ENCODE measurements at regions not wholly inside any gene's neighbourhood (a gene's known extent, or its start where the extent isn't known, plus 50 kb on each side); places are given as distances from the start of the nearest gene placed in this dataset.

- no peak for DNase-seq (ENCODE audit: low spot score)
These were observed 126.0 kb upstream of the BOD1 start for GRCh38 chr5:173742432-173742816.

DNA sequence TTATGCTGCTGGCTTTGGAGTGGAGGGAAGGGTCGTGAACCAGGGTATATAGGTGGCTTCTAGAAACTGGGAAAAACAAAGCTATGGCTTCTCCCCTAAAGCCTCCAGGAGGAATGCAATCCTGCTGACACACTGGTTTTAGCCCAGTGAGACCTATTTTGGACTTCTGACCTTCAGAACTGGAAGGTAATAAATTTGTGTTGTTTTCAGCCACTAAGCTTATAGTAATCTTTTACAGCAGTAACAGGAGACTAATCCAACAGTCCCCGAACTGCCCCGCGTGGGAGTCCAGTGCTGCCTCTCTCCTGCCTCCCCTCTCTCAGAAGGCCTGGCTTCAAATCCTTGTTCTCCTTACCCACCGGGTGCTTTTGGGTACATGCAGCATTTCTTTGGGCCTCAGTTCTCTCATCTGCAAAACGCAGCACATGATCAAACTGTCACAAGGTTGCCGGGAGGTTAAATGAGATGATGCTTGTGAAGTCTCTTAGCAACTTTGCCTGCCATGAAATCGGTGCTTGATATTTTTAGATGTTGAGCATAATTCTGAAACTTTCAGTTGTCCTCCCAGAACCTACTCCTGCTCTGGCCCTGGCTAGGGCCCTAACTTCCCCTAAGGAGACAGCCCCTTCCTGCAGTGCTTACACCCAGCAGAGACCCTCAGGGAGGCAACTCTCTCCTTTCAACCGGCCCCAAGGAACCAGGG, 127.3 kb upstream of the BOD1 start:
- no peak for DNase-seq (ENCODE audit: low spot score)

- DNase-seq (ENCODE audit: low spot score): no peak
These were observed 128.1 kb upstream of the BOD1 start for GRCh38 chr5:173744551-173744950.

DNA sequence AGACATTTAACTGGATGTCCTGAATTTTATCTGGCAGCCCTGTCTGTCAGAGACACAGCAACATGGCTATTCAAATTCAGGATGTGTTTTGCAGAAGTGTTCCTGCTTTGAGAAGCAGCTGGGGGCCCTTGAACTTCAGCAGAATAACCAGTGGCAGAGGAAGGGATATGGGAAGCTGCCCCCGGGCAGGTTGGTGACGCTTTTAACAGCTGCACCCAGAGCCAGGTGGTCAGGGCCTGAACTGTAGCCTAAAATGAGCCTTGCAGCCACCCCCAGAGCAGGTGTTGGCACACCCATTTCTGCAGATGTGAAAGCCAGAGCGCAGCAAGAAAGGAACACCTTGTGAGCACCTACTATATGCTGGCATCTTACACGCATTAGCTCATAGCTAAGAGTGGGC, 128.7 kb upstream of the BOD1 start:
- DNase-seq (ENCODE audit: low spot score): no peak

DNA sequence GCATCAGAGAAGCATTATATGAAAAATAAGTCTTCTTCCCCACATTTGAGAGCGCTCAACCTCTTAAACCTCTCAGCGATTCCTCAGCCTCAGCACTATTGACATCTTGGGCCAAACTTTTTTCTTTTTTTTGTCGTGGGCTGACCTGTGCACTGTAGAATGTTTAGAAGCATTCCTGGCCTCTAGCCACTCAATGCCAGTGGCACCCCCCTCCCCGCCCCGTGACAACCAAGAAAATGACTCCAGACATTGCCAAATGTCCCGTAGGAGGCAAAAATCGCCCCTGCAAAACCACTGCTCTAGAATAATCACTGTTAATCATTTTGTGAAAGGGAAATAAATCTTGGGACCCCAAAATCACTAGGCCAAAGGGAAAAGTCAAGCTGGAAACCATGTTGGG, 129.1 kb upstream of the BOD1 start:
- no peak for DNase-seq (ENCODE audit: low spot score)

DNA sequence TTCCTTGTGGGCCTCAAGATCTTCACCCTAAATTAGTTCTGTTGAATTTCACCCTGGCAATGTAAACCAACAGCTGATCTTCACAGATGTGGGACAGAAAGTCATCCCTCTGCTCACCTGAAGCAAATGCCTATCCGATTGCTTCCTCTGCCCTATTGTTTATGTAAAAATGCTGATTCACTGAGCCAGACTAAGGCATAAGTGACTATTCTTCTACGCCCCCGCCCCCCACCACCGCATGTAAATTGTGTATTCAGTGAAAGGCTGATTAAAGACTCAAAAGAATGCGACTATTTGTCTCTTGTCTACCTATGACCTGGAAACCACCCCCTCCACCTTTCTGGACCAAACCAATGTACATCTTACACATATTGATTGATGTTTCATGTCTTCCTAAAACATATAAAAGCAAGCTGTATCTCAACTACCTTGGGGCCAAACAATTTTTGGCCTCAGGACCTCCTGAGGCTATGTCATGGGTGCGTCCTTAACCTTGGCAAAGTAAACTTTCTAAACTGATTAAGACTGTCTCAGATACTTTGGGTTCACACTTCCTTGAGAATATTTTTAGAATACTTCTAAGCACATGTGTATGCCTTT, 129.7 kb upstream of the BOD1 start:
- no peak for DNase-seq (ENCODE audit: low spot score)

GRCh38 chr5:173747876-173748275, 131.4 kb upstream of the BOD1 start:
- DNase-seq (ENCODE audit: low spot score): no peak

DNA sequence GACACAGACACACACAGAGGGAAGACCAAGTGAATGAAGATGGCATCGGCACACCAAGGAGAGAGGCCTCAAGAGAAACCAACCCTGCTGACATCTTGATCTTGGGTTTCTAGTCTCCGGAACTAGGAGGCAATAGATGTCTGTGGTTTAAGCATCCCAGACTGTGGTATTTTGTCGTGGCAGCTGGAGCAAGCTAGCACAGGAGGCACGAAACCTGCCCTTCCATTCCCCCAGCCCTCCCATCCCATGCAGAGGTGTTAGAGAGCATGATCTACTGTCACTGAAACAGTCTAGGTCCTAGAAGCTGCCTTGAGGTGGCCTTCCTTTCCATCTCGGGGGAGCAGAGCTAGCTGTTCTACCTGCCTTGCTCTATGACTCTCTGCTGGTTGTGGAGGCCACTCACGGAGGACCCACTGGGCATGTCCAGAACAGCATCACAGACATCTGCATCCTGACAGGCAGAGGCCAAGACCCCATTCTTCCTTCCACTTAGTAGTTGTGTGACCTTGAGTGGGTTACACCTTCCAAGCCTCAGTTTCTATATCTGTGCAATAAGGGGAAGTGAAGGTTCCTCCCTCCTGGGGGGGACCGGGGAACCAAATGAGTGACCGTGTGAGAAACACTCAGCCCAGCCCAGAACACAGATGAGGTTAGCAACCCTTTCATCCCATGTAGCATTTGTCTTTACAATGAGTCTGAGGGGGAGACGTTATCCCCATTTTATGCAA, 134.3 kb upstream of the BOD1 start:
- DNase-seq (ENCODE audit: low spot score): no peak

DNA sequence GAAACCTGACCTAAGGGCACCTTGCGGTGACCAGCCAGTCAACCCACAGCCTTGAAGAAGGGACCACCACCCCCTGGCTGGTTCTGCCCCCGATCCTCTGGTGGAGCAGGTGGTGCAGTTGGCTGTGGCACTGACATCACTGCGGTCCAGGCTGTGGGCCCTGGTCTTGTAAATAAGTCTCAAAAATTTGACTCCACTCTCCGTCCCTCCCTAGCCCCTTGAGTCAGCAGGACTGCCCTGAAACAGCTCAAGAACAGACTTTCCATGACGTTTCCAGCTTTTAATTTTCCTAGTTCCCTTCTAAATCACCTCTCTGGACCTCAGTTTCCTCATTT, 134.8 kb upstream of the BOD1 start:
- no peak for DNase-seq (ENCODE audit: low spot score)

- no peak for DNase-seq (ENCODE audit: low spot score)
These were observed 135.5 kb upstream of the CPEB4 start for GRCh38 chr5:173752653-173753052.

GRCh38 chr5:173753307-173754168, 134.6 kb upstream of the CPEB4 start:
- no peak for DNase-seq (ENCODE audit: low spot score)

GRCh38 chr5:173755319-173755718, 132.8 kb upstream of the CPEB4 start:
- no peak for DNase-seq (ENCODE audit: low spot score)

- no peak for DNase-seq (ENCODE audit: low spot score)
These were observed 130.5 kb upstream of the CPEB4 start for GRCh38 chr5:173757403-173758209.

DNA sequence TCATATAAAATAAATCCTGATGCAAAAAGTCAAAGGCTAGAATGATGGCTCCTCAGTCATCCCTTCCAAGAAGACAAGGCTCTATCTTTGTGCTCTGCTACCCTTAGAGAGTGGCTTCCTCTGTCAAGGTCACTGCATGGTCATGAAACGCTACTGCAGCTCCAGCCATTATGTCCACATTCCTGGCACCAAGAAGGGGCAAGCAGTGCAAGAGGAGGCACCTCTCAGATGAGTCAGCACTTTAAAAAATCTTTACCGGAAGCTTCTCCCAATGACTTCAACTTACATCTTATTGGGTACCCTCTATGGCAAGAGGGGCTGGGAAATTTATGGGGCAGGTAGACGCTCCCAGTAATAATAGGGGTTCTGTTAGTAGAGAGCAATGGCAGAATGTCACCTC, 129.5 kb upstream of the CPEB4 start:
- no peak for DNase-seq (ENCODE audit: low spot score)

- DNase-seq (ENCODE audit: low spot score): no peak
These were observed 128.5 kb upstream of the CPEB4 start for GRCh38 chr5:173759691-173760090.

GRCh38 chr5:173760461-173761177, 127.5 kb upstream of the CPEB4 start:
- DNase-seq (ENCODE audit: low spot score): no peak

- DNase-seq (ENCODE audit: low spot score): no peak
These were observed 127.0 kb upstream of the CPEB4 start for GRCh38 chr5:173761178-173761513.

- no peak for DNase-seq (ENCODE audit: low spot score)
These were observed 126.1 kb upstream of the CPEB4 start for GRCh38 chr5:173762045-173762444.

GRCh38 chr5:173762930-173763329, 125.2 kb upstream of the CPEB4 start:
- no peak for DNase-seq (ENCODE audit: low spot score)

- no peak for DNase-seq (ENCODE audit: low spot score)
These were observed 124.7 kb upstream of the CPEB4 start for GRCh38 chr5:173763410-173763809.

- DNase-seq (ENCODE audit: low spot score): peak; percentile 70
These were observed 123.7 kb upstream of the CPEB4 start for GRCh38 chr5:173764332-173765028.

All from left forelimb (tissue), 1 donor.